ENCODE measurements at regions not wholly inside any gene's neighbourhood (a gene's known extent, or its start where the extent isn't known, plus 50 kb on each side); places are given as distances from the start of the nearest gene placed in this dataset.

- TF ChIP-seq CTCF (IDR thresholded peaks at IDR 0.05) (no peak), POLR2A (IDR thresholded peaks at IDR 0.05) (no peak)
- H3K4me1 ChIP-seq: no peaks in the 10 kb centered on the region
- no peak overlapping the region for H3K27ac ChIP-seq
- no peak for DNase-seq
- WGBS, 2 donors: 55 to 65% methylated on average over 6 of the region's 6 CpGs
- H3K9me3 ChIP-seq: no peaks in the 10 kb centered on the region
- no peaks in the 10 kb centered on the region for H3K36me3 ChIP-seq
- no peak overlapping the region for H3K4me3 ChIP-seq
- H3K27me3 ChIP-seq: no peaks in the 10 kb centered on the region
- intact Hi-C loops (cut with DNase I): no loop called here
Observed at GRCh38 chr1:199205740-199206441, 567.1 kb downstream of the PTPRC start.

GRCh38 chr1:199208847-199209246 is 570.0 kb downstream of the PTPRC start:
- Histone ChIP-seq H3K27me3 (no peaks in the 10 kb centered on the region), H3K4me3 (no peak overlapping the region), H3K36me3 (no peaks in the 10 kb centered on the region), H3K4me1 (no peaks in the 10 kb centered on the region), H3K9me3 (no peaks in the 10 kb centered on the region), H3K27ac (no peak overlapping the region)
- intact Hi-C loops (cut with DNase I): no loop called here
- TF ChIP-seq POLR2A (IDR thresholded peaks at IDR 0.05) (no peak), CTCF (IDR thresholded peaks at IDR 0.05) (no peak)
- DNase-seq: no peak

GRCh38 chr1:199218065-199218464 is 579.2 kb downstream of the PTPRC start:
- Histone ChIP-seq H3K9me3 (no peaks in the 10 kb centered on the region), H3K27ac (no peak overlapping the region), H3K27me3 (no peaks in the 10 kb centered on the region), H3K4me3 (no peak overlapping the region), H3K36me3 (no peaks in the 10 kb centered on the region), H3K4me1 (no peaks in the 10 kb centered on the region)
- intact Hi-C loops (cut with DNase I): no loop called here
- WGBS, 2 donors: 100% methylated on average over 1 of the region's 2 CpGs; no CpG with 5 or more reads in 1 of the 2 donors
- no peak for DNase-seq
- TF ChIP-seq CTCF (IDR thresholded peaks at IDR 0.05) (no peak), POLR2A (IDR thresholded peaks at IDR 0.05) (no peak)

GRCh38 chr1:199218533-199218932 is 579.7 kb downstream of the PTPRC start:
- intact Hi-C loops (cut with DNase I): no loop called here
- no peak for DNase-seq
- no peak overlapping the region for H3K4me3 ChIP-seq
- no peaks in the 10 kb centered on the region for H3K9me3 ChIP-seq
- no peak for TF ChIP-seq POLR2A (IDR thresholded peaks at IDR 0.05)
- TF ChIP-seq CTCF (IDR thresholded peaks at IDR 0.05): no peak
- no peak overlapping the region for H3K27ac ChIP-seq
- no peaks in the 10 kb centered on the region for H3K36me3 ChIP-seq
- H3K4me1 ChIP-seq: no peaks in the 10 kb centered on the region
- no peaks in the 10 kb centered on the region for H3K27me3 ChIP-seq
- 0 to 67% methylated on average over 1 of the region's 2 CpGs for WGBS, 2 donors

GRCh38 chr1:199220031-199220430 is 581.2 kb downstream of the PTPRC start:
- TF ChIP-seq POLR2A (IDR thresholded peaks at IDR 0.05) (no peak), CTCF (IDR thresholded peaks at IDR 0.05) (no peak)
- Histone ChIP-seq H3K4me3 (no peak overlapping the region), H3K27ac (no peak overlapping the region), H3K36me3 (no peaks in the 10 kb centered on the region), H3K4me1 (no peaks in the 10 kb centered on the region), H3K27me3 (no peaks in the 10 kb centered on the region), H3K9me3 (no peaks in the 10 kb centered on the region)
- no peak for DNase-seq
- 62 to 75% methylated on average over 2 of the region's 2 CpGs for WGBS, 2 donors
- intact Hi-C loops (cut with DNase I): no loop called here
